Stimulated activated CD4-positive, alpha-beta T cell treated with anti-CD3 and anti-CD28 coated beads, Interleukin-15, amount 100 ng/mL, for 1 hour (primary cell): ENCODE measurements at regions not wholly inside any gene's neighbourhood (a gene's known extent, or its start where the extent isn't known, plus 50 kb on each side); places are given as distances from the start of the nearest gene placed in this dataset.

Experiments
- DNase-seq, 2 donors: peaks; one replicate each; pipeline ENCODE4 v3.0.0-alpha.2; 2020; ENCODE audit warnings: low read depth in 1 of 2, low spot score in 1 of 2

DNA sequence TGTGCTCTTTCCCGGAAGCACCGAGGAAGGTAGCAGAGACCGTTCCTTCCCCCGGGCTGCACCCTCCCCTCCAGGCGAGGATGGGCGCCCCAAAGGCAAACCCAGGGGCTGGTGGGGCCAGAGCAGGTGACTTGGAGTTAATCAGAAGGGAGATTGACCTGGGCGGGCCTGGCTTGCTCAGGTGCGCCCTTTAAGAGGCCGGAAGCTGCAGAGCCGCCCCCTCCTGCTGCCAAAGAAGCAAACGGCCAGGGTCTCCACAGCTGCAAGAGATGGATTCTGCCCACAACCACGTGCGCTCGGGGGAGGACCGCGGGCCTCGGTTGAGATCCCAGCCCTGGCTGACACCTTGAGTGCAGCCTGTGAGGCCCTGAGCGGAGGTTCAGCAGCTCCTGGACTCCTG lies 218.2 kb upstream of the NAALADL2 start:
- DNase-seq, result no peak

DNA sequence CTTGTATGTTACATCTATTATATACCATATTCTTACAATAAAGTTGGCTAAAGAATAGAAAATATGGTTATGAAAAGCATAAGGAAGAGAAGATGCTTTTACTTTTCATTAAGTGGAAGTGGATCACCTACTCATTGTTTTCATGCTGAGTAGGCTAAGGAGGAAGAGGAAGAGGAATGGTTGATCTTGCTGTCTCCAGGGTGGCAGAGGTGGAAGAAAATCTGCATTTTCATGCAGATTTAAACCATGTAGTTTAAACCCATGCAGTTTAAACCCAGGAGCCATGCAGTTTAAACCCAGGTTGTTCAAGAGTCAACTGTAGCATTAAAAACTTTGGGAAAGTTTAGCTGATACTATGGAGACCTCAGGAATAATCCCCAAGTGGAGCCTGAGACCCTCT lies 214.8 kb upstream of the NAALADL2 start:
- no peak for DNase-seq

GRCh38 chr3:174651951-174652350 lies 207.2 kb upstream of the NAALADL2 start:
- no peak for DNase-seq

DNA sequence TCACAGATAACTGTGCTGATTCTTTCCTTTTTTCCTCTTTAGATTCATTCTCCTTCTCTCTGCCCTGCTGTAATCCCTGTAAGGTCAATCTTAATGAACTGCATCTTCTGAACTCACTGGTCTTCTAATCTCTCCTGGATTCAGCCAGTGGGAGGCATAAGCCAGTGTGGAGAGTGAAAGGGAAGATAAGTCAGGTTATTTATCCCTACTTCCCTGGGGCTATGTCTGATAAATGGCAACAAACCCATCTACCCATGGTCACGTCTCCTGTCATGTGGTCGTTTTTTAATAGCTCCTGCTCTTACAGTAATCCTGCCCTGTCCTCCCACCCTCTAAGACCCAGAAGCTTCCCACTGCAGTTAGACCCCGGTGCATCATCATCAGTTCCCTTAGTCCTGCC lies 199.6 kb upstream of the NAALADL2 start:
- DNase-seq, result no peak

- no peak for DNase-seq
These were observed 196.5 kb upstream of the NAALADL2 start for GRCh38 chr3:174662653-174663052.

DNA sequence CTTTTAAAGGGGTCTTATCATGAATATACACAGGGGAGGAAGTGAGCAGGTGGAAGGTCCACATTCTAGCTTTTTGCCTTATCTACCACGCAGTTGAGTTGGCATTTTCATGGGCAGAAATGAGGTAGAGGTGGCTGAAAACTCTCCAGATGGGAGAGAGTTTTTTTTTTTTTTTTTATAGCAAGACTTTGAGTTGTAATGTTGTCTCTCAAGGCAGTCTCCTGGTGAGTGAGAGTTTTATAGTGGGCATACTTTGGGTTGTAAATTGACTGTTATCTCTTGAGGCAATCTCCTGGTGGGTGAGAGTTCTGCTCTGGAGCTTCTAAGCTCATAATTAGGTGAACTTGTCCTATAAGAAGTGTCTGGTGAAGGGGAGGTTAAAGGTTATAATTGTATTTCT lies 191.7 kb upstream of the NAALADL2 start:
- no peak for DNase-seq

GRCh38 chr3:174675406-174675805 lies 183.7 kb upstream of the NAALADL2 start:
- DNase-seq, result no peak

DNA sequence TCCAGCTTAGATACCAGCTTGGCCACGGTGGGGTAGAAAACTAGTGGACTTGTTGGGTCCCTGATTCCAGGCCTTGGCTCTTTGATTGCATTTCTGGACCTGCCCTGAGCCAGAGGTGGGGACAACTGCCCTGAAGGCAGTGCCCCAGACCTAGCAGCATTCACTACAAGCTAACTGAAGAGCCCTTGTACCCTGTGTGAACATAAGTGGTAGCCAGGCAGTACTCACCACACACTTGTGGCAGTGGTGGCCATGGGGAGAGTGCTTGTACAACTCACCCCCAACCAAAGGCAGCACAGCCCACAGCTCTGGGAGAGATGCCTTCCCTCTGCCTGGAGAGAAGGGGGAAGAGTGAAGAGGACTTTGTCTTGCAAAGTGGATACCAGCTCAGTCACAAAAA lies 177.3 kb upstream of the NAALADL2 start:
- DNase-seq, result no peak

DNA sequence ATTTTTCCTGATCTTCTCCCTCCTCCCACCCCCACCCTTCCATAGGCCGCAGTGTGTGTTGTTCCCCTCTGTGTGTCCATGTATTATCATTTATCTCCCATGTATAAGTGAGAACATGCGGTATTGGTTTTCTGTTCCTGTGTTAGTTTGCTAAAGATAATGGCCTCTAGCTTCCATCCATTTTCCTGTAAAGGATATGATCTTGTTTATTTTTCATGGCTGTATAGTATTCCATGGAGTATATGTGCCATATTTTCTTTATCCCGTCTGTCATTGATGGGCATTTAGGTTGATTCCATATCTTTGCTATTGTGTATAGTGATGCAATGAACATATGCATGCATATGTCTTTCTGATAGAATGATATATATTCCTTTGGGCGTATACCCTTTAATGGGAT lies 173.3 kb upstream of the NAALADL2 start:
- no peak for DNase-seq

GRCh38 chr3:174697310-174697709 lies 161.8 kb upstream of the NAALADL2 start:
- no peak for DNase-seq

DNA sequence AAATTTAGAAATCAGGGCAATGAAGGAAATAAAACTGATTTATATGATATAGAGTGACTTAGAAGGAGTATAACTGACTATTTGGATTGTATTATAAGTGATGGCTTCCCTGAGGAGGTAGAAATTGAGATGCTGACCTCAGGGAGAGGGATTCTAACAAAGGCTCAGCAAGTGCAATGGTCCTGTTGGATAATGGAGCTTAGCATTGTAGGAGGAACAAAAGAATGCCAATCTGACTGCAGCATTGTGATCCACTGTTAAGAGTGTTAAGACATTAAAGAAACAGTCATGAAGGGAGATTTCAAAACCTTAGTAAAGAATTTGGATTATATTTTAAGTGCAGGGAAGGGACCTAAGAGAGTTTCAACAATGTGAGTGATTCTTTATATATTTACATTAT lies 158.4 kb upstream of the NAALADL2 start:
- DNase-seq, result no peak

DNA sequence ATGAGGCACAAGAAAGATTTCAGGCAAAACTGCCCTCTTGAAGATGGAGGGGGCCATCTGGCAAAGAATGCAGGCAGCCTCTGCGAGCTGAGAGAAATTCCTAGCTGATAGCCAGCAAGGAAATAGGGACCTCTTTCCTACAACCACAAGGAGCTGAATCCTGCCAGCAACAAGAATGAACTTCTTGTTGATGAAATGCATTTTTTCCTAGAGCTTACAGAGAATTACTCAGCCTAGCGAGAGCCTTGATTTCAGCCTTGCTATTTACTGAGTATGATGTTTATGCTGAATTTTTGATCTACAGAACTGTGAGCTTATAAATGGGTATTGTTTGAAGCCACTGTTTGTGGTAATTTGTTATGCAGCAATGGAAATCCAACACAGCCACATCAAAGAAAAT lies 148.5 kb upstream of the NAALADL2 start:
- no peak for DNase-seq

GRCh38 chr3:174715386-174715785 lies 143.7 kb upstream of the NAALADL2 start:
- no peak for DNase-seq

DNA sequence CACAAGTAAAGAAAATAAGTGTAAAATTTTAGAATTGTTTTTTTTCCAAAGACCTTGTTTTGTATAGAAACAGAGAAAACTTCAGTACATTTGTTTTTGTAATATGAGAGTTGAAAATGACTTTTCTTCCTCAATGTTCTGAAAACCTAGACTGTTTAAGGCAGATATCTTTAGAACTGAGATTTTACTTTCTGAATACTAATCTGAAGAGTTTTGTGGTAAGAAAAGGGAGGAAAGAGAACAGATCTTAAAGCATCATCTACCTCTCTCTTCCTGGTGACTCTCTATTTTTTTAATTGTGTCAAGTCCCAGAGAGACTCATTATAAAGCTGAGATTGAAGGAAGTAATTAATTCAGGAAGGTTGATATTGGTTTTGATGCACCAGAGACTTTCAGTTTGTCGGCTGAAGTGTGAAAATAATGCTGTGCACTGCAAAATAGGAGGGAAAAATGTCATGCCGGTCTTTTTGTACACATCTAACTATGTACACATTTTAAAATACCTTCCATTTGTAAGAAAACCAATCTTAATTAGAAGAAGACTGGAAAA lies 142.1 kb upstream of the NAALADL2 start:
- no peak for DNase-seq

DNA sequence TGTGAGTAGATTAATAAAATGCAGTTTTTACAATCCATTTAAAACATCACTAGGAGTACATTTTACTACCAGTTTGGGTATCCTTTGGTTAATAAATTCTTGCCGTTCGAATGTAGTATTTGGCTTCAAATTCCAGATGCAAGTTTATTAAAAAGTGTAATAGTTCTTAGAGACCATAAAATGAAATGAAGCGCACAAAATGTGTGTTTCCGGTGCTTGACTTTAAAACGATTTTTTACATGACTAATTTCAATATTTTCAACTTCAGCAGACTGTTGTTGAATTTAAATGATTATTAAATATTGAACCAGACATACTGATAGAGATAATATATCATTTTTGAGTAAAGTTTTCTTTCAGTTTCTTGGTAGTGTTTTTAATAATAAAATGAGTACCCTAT lies 138.4 kb upstream of the NAALADL2 start:
- no peak for DNase-seq

GRCh38 chr3:174725303-174725702 lies 133.8 kb upstream of the NAALADL2 start:
- no peak for DNase-seq

- no peak for DNase-seq
These were observed 121.2 kb upstream of the NAALADL2 start for GRCh38 chr3:174737966-174738365.

DNA sequence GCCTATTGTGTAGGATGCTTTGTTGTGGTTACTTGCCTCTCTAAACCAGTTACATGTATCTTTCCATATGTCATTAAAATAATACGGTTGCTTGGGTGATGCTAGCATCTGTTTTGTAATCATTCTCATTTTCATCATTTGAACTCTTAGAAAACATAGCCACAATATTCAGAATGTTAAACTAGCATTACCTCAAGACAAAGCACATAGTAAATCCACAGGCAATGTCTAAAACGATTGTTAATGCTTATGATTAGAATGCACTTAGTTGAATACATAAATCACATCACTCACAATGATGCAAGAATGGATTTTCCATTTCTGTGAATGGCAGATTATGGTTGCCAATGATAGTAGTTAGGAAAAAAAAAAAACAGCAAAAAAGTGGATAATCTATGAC lies 110.0 kb upstream of the NAALADL2 start:
- DNase-seq, result no peak

GRCh38 chr3:174755833-174756829 lies 103.0 kb upstream of the NAALADL2 start:
- DNase-seq, result no peak

GRCh38 chr3:174758943-174759342 lies 100.2 kb upstream of the NAALADL2 start:
- DNase-seq, result no peak

- no peak for DNase-seq
These were observed 91.7 kb upstream of the NAALADL2 start for GRCh38 chr3:174767406-174767805.

DNA sequence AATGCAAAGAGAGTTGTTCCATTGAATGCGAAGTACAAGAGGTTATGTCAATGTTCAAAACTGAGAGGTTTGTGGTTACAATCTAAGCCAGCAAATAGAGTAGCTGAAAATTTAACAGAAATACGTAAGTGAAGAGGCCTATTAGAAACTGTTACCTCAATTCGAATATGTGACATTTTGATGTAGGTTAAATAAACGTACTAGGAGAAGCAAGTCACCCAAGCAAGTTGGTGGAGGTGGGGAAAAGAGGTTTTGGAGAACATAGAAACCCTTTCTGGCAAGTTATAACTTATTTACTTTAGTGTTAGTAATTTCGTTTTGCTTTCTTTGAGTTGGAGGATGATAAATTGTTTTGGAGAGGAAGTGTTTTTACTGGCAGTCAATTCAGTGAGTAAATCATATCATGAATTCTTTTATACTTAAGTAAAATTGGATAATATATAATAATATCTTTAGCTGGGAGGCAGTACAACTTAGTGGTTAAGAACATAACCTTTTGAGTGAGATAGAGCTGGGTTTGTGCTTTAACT lies 91.2 kb upstream of the NAALADL2 start:
- no peak for DNase-seq
